GM21825 (cell line): ENCODE measurements at regions not wholly inside any gene's neighbourhood (a gene's known extent, or its start where the extent isn't known, plus 50 kb on each side); places are given as distances from the start of the nearest gene placed in this dataset.
A peak's percentile ranks its signal among the peaks of the same experiment; 100 is the strongest.
"Not testable (repeated sequence)": the region's sequence is repeated elsewhere in the genome, so short reads cannot be mapped to it uniquely, and the experiment has no call there.

Experiments used
- ATAC-seq: cut with Tn5 transposase; IDR thresholded peaks from one replicate; pipeline ENCODE4 v1.9.1; 2021; ENCODE audit warnings: mild to moderate bottlenecking, moderate library complexity; ENCODE audit not compliant: unreplicated experiment

DNA sequence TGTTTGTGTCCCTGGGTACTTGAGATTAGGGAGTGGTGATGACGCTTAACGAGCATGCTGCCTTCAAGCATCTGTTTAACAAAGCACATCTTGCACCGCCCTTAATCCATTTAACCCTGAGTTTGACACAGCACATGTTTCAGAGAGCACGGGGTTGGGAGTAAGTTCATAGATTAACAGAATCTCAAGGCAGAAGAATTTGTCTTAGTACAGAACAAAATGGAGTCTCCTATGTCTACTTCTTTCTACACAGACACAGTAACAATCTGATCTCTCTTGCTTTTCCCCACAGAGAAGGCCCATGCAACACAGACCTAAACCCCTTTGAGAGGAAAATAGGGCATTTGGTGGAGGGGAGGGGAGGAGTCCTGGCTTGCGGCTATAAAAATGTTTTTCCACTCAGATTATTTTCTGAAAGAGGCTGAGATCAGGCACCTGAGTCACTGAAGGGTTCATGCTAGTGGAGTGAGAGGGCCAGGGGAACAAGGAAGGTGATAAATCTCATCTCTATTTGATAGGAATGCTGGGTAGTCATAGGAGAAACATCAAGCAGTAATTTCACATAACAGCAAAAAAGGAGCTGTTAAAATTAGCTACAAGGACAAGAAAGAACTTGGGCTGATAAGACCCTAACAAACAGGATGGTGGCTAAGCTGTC lies 136.9 kb downstream of the OR2B2 start:
- ATAC-seq = not testable (repeated sequence)

DNA sequence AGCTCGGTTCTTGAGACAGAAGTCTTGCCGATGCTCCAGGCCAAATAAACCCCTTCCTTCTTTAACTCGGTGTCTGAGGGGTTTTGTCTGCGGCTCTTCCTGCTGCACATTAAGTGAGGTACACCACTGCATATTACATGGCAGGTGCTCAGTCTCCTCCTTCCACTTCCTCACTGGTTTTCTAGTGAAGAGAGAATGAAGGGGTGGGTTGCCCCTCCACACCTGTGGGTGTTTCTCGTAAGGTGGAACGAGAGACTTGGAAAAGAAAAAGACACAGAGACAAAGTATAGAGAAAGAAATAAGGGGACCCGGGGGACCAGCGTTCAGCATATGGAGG lies 138.0 kb downstream of the OR2B2 start:
- not testable (repeated sequence) for ATAC-seq

DNA sequence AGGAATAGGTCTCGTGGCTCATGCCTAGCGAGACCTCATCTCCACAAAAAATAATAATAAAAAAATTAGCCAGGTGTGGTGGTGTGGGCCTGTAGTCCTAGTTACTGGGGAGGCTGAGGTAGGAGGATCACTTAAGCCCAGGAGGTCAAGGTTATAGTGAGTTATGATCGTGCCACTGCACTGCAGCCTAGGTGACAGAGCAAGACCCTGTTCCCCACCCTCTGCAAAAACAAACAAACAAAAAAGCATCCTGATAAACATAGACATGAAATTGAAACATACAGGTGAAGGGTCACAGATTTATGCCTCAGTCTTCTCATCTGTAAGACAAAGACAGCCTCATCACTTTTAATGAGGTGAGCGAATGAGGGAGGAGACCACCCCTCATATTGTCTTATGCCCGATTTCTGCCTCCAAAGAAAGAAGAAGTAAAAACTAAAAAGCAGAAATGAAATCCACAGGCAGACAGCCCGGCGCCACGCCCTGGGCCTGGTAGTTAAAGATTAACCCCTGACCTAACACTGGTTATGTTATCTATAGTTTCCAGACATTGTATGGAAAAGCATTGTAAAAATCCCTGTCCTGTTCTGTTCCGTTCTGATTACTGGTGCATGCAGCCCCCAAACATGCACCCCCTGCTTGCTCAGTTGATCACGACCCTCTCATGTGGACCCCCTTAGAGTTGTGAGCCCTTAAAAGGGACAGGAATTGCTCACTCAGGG lies 138.5 kb downstream of the OR2B2 start:
- not testable (repeated sequence) for ATAC-seq

DNA sequence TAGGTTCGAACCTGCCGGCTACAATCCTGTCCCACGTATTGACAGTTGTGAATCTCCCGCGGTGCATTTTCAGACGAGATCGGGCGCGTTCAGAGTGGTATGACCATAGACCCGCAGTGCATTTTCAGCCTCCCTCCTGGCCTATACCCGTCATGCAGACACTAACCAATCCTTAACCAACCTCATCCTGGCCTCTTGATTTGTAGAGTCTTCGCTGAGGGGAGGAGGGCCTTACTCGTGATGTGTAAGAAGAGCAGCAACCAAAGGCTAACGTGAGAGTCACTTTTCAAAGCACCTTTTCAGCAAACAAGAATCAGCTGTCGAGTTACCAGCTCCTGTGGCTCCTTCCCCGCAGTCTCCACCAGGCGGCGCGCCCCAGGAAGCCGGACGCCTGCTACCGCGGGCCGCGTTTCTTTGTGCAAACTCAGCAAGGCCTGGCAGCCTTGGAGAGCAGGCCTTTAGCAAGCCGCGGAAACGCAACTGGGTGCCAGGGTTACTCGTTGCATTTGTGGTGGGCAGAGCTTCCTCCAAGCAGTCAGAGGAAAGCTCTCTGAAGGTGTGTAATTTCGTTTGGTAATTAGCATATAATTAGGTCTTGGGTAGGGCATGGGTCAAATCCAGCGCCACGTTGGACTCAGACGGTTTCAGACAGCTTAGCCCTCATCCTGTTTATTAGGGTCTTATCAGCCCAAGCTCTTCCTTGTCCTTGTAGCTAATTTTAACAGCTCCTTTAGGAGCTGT lies 139.8 kb downstream of the OR2B2 start:
- ATAC-seq = no peak

GRCh38 chr6:27771235-27771634 lies 141.0 kb downstream of the OR2B2 start:
- no peak for ATAC-seq

DNA sequence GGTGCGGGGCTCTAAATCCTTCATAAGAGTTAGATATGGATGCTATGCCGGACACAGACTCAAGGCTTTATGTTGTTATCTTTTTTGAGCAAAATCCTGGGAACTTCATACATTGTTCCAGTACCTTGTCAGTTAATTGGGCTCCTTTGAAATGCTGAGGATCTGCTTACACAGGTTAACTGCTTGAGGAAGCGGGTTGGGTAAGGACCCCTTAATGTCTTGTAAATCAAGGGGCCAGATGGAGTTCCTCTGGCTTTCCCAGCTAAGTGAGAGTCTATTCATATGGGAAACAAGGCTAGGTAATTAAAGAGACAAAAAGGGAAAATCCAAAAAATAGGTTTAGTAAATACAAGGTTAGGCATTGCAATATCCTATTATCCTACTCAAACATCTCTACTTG lies 141.5 kb downstream of the OR2B2 start:
- ATAC-seq = no peak

DNA sequence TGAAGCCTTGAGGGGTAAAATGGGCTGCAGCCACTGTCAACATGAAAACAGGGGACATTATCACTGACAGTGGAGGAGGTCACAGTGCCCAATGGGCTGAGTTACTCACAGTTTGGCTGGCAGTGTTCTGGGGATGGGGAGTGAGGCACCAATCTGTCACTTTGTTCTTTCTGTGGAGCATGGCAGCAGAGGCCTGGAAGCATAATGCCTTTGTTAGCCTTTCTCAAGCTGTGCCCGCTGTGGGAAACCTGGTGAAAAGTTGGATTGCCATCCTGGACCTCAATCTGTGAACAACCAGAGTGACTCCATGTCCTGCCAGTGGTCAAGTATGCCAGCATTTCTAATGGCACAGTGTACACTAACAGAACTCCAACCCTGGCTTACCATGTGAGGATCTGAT lies 143.6 kb downstream of the OR2B2 start:
- no peak for ATAC-seq

DNA sequence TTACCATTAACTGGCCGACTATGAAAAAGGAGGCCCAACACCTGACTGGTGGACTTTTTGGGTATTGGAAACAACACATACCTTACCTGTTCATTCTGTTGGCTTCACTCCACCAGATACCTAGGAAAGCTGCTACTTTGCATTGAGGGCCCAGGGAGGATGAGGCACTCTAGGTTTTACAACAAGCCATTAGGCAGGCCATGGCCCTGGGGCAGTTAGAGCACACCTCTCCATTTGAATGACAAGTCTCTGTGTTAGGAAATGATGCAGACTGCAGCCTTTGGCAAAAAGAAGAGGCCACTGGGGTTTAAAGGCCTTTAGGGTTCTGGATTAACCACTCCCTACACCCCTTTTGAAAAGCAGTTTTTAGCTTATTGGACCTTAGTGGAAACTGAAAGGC lies 144.3 kb downstream of the OR2B2 start:
- no peak for ATAC-seq

GRCh38 chr6:27766405-27766804 lies 145.8 kb downstream of the OR2B2 start:
- ATAC-seq = no peak

- no peak for ATAC-seq
Observed at GRCh38 chr6:27765028-27765590, 147.1 kb downstream of the OR2B2 start.

DNA sequence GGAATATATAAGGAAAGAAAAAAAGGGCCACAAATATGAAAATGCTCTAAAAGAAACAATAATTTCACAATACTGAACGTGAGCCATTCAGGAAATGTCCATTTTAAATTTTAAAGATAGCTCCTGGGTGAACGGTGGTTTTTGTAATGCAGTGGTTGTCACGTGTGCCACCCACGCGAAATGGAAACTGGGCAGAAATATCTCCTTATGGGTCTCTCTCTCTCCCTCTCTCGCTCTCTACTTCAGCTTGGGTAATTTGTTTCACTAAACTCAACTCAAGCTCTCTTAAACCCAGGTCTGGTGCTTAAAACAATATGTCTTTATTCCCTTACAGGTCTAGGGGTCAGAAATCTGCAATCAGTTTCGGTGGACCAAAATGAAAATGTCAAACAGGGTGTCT lies 150.8 kb downstream of the OR2B2 start:
- no peak for ATAC-seq

- no peak for ATAC-seq
Observed at GRCh38 chr6:27760464-27760863, 151.7 kb downstream of the OR2B2 start.

- ATAC-seq = no peak
Observed at GRCh38 chr6:27759930-27760329, 152.3 kb downstream of the OR2B2 start.

GRCh38 chr6:27758491-27758890 lies 153.7 kb downstream of the OR2B2 start:
- no peak for ATAC-seq

DNA sequence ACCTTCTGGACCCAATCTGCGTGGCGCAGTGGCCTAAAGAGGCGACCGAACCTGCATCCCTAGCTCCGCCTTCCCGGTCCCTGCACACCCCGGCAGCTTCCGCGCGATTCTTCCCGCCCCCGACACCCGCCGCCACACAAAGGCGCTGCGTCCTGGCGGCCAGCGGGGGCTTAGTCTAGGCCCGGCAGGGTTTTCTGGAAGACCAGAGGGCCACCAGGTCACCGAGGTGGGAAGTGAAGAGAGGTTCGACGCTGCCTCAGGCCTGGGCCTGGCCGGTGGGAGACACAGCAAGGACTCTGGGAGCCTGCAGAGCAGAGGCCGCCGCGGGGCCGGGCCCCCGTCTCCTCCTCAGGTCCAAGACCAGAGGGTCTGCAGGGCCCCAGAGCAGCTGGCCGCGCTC lies 154.9 kb downstream of the OR2B2 start:
- no peak for ATAC-seq

GRCh38 chr6:27755768-27756167 lies 156.4 kb downstream of the OR2B2 start:
- no peak for ATAC-seq

- no peak for ATAC-seq
Observed at GRCh38 chr6:27754408-27754782, 157.8 kb downstream of the OR2B2 start.

- peak; percentile 68 for ATAC-seq
Observed at GRCh38 chr6:27753668-27754407, 158.4 kb downstream of the OR2B2 start.

DNA sequence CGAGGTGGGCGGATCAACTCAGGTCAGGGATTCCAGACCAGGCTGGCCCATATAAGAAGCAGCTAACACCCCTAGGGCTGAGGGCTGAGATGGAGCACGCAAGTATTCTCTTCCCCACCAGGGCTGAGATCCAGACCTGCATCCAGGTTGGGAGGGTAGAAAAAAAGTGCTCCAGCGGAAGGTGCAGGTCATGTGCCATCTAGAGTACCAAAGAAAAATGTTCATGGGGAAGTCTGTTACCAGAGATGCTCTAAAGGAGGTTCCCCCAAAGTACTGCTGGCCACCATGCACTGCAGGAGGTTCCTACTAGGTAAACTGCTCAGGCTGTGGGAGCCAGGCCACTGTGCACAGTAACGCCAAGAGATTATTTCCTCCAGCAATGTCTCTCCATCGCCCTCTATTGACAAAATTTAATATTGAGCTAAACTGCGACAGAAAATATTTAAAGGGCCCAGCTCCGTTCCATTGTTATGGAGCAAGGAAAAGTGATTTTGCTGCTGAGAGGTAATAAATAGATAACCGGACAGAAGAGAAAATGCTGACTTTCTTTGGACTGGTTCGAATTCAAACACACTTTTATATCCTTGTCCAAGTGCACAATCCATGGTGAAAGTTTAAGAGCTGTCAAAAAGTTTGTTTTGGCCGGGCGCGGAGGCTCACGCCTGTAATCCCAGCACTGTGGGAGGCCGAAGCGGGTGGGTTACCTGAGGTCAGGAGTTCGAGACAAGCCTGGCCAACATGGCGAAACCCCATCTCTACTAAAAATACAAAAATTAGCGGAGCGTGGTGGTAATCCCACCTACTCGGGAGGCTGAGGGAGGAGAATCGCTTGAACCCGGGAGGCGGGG lies 159.9 kb downstream of the OR2B2 start:
- peak; percentile 46 for ATAC-seq

- ATAC-seq = no peak
Observed at GRCh38 chr6:27748661-27749060, 163.5 kb downstream of the OR2B2 start.
